Keratinocyte (primary cell): ENCODE measurements at regions not wholly inside any gene's neighbourhood (a gene's known extent, or its start where the extent isn't known, plus 50 kb on each side); places are given as distances from the start of the nearest gene placed in this dataset.
A peak's percentile ranks its signal among the peaks of the same experiment; 100 is the strongest.

Experiments used
- DNase-seq: peaks from one replicate; pipeline ENCODE4 v3.0.0-alpha.2; 2011; ENCODE audit warnings: low read depth, missing footprints, low spot score
- FAIRE-seq: peaks from 2 replicates; lab custom pipeline; 2011; peaks lifted over from hg19 to GRCh38; lab: Jason Lieb, UNC
- H2AFZ ChIP-seq: 2 replicates; pipeline ENCODE4 v1.6.0; 2012; ENCODE audit warnings: low read length, control low read depth, inconsistent platforms; ENCODE audit not compliant: control insufficient read depth
- H3K27ac ChIP-seq: 2 replicates; pipeline ENCODE4 v1.5.1; 2011; ENCODE audit warnings: low read length; ENCODE audit not compliant: control insufficient read depth, insufficient read depth
- H3K27me3 ChIP-seq: 3 replicates; pipeline ENCODE4 v1.6.0; 2011; ENCODE audit warnings: low read length; ENCODE audit not compliant: control insufficient read depth, insufficient read depth; ENCODE audit errors: extremely low read depth
- H3K36me3 ChIP-seq, 2 experiments: 2 replicates in 1 of 2; 3 replicates in 1 of 2; pipeline ENCODE4 v1.5.1; 2011; ENCODE audit warnings: low read length in 2 of 2, mild to moderate bottlenecking in 1 of 2; ENCODE audit not compliant: control insufficient read depth in 2 of 2, insufficient read depth in 2 of 2; ENCODE audit errors: extremely low read depth in 1 of 2
- H3K4me1 ChIP-seq: 3 replicates; pipeline ENCODE4 v1.5.1; 2011; ENCODE audit warnings: low read length; ENCODE audit not compliant: control insufficient read depth, insufficient read depth; ENCODE audit errors: extremely low read depth
- H3K4me2 ChIP-seq: 3 replicates; pipeline ENCODE4 v1.6.0; 2011; ENCODE audit warnings: low read depth, low read length; ENCODE audit not compliant: control insufficient read depth, insufficient read depth; ENCODE audit errors: extremely low read depth
- H3K4me3 ChIP-seq, 3 experiments: fragments of 200-600 bp in 1 of 3; sonication (generic) in 1 of 3; 2 replicates in 2 of 3; 3 replicates in 1 of 3; pipeline ENCODE4 v1.5.1; 2011 to 2016; ENCODE audit warnings: low read length in 3 of 3, mild to moderate bottlenecking in 3 of 3, control low read depth in 2 of 3, inconsistent platforms in 1 of 3, low read depth in 1 of 3, mixed read lengths in 1 of 3, mixed run types in 1 of 3, moderate library complexity in 1 of 3; ENCODE audit not compliant: control insufficient read depth in 2 of 3, insufficient read depth in 2 of 3; ENCODE audit errors: extremely low read depth in 1 of 3
- H3K79me2 ChIP-seq: 2 replicates; pipeline ENCODE4 v1.6.0; 2012; ENCODE audit warnings: low read length; ENCODE audit not compliant: control insufficient read depth, insufficient read depth
- H3K9ac ChIP-seq: 3 replicates; pipeline ENCODE4 v1.6.0; 2011; ENCODE audit warnings: low read length; ENCODE audit not compliant: control insufficient read depth, insufficient read depth; ENCODE audit errors: extremely low read depth
- H3K9me1 ChIP-seq: 3 replicates; pipeline ENCODE4 v1.6.0; 2011; ENCODE audit warnings: low read length; ENCODE audit not compliant: control insufficient read depth, insufficient read depth; ENCODE audit errors: extremely low read depth
- H3K9me3 ChIP-seq: 2 replicates; pipeline ENCODE4 v1.5.1; 2012; ENCODE audit warnings: low read depth, low read length; ENCODE audit not compliant: control insufficient read depth
- H4K20me1 ChIP-seq: 3 replicates; pipeline ENCODE4 v1.6.0; 2011; ENCODE audit warnings: low read length; ENCODE audit not compliant: control insufficient read depth, insufficient read depth; ENCODE audit errors: extremely low read depth
- EZH2 ChIP-seq: IDR thresholded peaks from one replicate; pipeline ENCODE4 v1.6.1; 2012; ENCODE audit warnings: inconsistent platforms, mild to moderate bottlenecking, low read length, moderate library complexity
- dilution Hi-C: fragments of 300-500 bp; cut with MboI; formaldehyde crosslinking; loops from one replicate; pipeline ENCODE4 v1.7.0; 2020; ENCODE audit warnings: low sequenced_read_pairs; ENCODE audit not compliant: extremely low pct_ligation_motif_present
- TF ChIP-seq, protein P1 (sequence below), 3 experiments: IDR thresholded peaks in 1 of 3; conservative IDR thresholded peaks in 1 of 3; optimal IDR thresholded peaks in 1 of 3; 2 replicates in 2 of 3; 3 replicates in 1 of 3; pipeline versions ENCODE3 to v1.5.1; 2011; ENCODE audit warnings: low read length in 3 of 3, mild to moderate bottlenecking in 3 of 3, moderate library complexity in 2 of 3, control low read depth in 1 of 3, inconsistent platforms in 1 of 3; ENCODE audit not compliant: insufficient read depth in 2 of 3; ENCODE audit errors: extremely low read depth in 1 of 3

DNA sequence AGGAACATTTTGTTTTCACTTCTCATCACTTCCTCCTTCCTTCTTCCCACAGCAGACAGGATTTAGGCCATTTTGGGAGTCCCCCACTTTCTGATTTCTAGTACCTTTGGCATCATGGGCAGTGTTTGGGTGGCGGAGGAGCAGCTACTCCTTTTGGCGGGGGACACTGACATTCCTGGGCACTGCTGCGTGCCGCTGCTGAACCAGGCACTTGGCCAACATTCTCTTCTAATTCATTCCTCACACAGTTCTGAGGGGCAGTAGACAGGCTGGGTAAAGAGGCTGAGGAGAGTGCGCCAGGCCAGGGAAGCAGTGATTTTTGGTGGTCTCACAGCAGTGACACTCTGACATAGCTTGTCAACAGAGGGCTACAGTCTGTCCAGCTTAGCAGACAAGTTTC is 270.2 kb downstream of the LOXHD1 start:
- Histone ChIP-seq H3K79me2 (no peaks in the 10 kb centered on the region), H3K4me2 (peak overlapping the region; percentile 93), H3K9ac (no peak overlapping the region), H3K27me3 (no peaks in the 10 kb centered on the region), H3K9me1 (no peaks in the 10 kb centered on the region), H4K20me1 (no peaks in the 10 kb centered on the region), H3K27ac (no peak overlapping the region), H3K36me3 (no peaks in the 10 kb centered on the region), H3K4me1 (peaks cover 26% of the 10 kb centered on the region), H3K9me3 (no peaks in the 10 kb centered on the region), H2AFZ (peak overlapping the region; percentile 51), H3K4me3 (no peak overlapping the region)
- TF ChIP-seq, protein P1, sequence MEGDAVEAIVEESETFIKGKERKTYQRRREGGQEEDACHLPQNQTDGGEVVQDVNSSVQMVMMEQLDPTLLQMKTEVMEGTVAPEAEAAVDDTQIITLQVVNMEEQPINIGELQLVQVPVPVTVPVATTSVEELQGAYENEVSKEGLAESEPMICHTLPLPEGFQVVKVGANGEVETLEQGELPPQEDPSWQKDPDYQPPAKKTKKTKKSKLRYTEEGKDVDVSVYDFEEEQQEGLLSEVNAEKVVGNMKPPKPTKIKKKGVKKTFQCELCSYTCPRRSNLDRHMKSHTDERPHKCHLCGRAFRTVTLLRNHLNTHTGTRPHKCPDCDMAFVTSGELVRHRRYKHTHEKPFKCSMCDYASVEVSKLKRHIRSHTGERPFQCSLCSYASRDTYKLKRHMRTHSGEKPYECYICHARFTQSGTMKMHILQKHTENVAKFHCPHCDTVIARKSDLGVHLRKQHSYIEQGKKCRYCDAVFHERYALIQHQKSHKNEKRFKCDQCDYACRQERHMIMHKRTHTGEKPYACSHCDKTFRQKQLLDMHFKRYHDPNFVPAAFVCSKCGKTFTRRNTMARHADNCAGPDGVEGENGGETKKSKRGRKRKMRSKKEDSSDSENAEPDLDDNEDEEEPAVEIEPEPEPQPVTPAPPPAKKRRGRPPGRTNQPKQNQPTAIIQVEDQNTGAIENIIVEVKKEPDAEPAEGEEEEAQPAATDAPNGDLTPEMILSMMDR (optimal IDR thresholded peaks at IDR 0.05 in 1 of 3, IDR thresholded peaks at IDR 0.05 in 1 of 3, conservative IDR thresholded peaks at IDR 0.05 in 1 of 3; ENCODE audit: extremely low read depth in 1 of 3, insufficient read depth in 2 of 3, low read length in 3 of 3): no peak
- no peak for TF ChIP-seq EZH2
- DNase-seq (no peak), FAIRE-seq (no peak)
- dilution Hi-C loops: no loop called here

- Histone ChIP-seq H3K4me3 (peak overlapping the region in 2 of 3 experiments; percentile 35 to 39), H3K27ac (peak overlapping the region; percentile 87), H4K20me1 (no peaks in the 10 kb centered on the region), H3K4me2 (peak overlapping the region; percentile 93), H3K36me3 (no peaks in the 10 kb centered on the region), H3K79me2 (no peaks in the 10 kb centered on the region), H3K9ac (peak overlapping the region; percentile 66), H3K4me1 (peaks cover 26% of the 10 kb centered on the region), H2AFZ (peak overlapping the region; percentile 67), H3K27me3 (no peaks in the 10 kb centered on the region), H3K9me1 (no peaks in the 10 kb centered on the region), H3K9me3 (no peaks in the 10 kb centered on the region)
- DNase-seq (peak; percentile 73), FAIRE-seq (peak; percentile 83)
- no peak for TF ChIP-seq EZH2
- TF ChIP-seq, protein P1 (optimal IDR thresholded peaks at IDR 0.05 in 1 of 3, IDR thresholded peaks at IDR 0.05 in 1 of 3, conservative IDR thresholded peaks at IDR 0.05 in 1 of 3; ENCODE audit: extremely low read depth in 1 of 3, insufficient read depth in 2 of 3, low read length in 3 of 3): no peak
- dilution Hi-C loops: no loop called here
These were observed 269.4 kb downstream of the LOXHD1 start for GRCh38 chr18:46387441-46388131.
